Pancreas (tissue), 10 donors: ENCODE measurements at regions not wholly inside any gene's neighbourhood (a gene's known extent, or its start where the extent isn't known, plus 50 kb on each side); places are given as distances from the start of the nearest gene placed in this dataset.

Experiments
- ATAC-seq, 4 donors: fragments of 200-7000 bp; cut with Tn5 transposase; one replicate each; pipeline versions ENCODE4 v1.8.0 to v1.9.1; 2020; ENCODE audit warnings: mild to moderate bottlenecking in 4 of 4, moderate library complexity in 4 of 4
- DNase-seq, 6 donors: peaks; one replicate each; pipeline ENCODE4 v3.0.0-alpha.2; 2020
- FAIRE-seq: peaks from 2 replicates; lab custom pipeline; 2012; peaks lifted over from hg19 to GRCh38; lab: Jason Lieb, UNC
- H3K27ac ChIP-seq, 4 donors: fragments of 200-600 bp; sonication (generic); 1 replicate in 3 of 4; 2 replicates in 1 of 4; pipeline versions ENCODE4 v1.5.0 to v1.8.0; 2020
- H3K27me3 ChIP-seq, 4 donors: fragments of 200-600 bp; one replicate each; pipeline ENCODE4 v1.8.0; 2021
- H3K36me3 ChIP-seq, 3 donors: fragments of 200-600 bp; sonication (generic) in 1 of 3; one replicate each; pipeline versions ENCODE4 v1.5.0 to v1.8.0; 2020 to 2021
- H3K4me1 ChIP-seq, 3 donors: fragments of 200-600 bp; one replicate each; pipeline ENCODE4 v1.8.0; 2021
- H3K4me3 ChIP-seq, 4 donors: fragments of 200-600 bp; sonication (generic) in 2 of 4; one replicate each; pipeline versions ENCODE4 v1.5.0 to v1.8.0; 2020 to 2021
- H3K9me3 ChIP-seq, 4 donors: fragments of 200-600 bp; one replicate each; pipeline ENCODE4 v1.8.0; 2021
- CTCF ChIP-seq, 4 donors: fragments of 200-600 bp; sonication (generic) in 3 of 4; IDR thresholded peaks; one replicate each; pipeline versions ENCODE4 v1.5.0 to v1.8.0; 2021; ENCODE audit warnings: antibody characterized with exemption in 4 of 4
- WGBS, 2 donors: extraction: QIAGEN DNeasy Blood & Tissue Kit; methylation state at CpG; one replicate each; pipeline ENCODE4 v1.1.7; 2013; 5-methylcytosine and 5-hydroxymethylcytosine counted together
- intact Hi-C, 3 donors: fragments of 100-400 bp; cut with DNase I; formaldehyde crosslinking; loops; one replicate each; pipeline versions ENCODE4 v1.11.1 to v1.14.2; 2022
- donor health status: healthy with polysubstance abuse.
- donor health status: DM: no; HTN: no; CAD: no; lungs with moderate emphysema.
- donor health status: DM: no; HTN: no; CAD: no.
- donor health status: control.
- donor health status: control.
- donor health status: Bipolar disorder and iron deficiency.
- donor health status: DM: yes; HTN: yes; CAD: no.
- donor health status: DM: no; HTN: no; CAD: no.
- donor health status: DM: no; HTN: no; CAD: no.
- donor health status: DM: yes; HTN: yes; CAD: no.

DNA sequence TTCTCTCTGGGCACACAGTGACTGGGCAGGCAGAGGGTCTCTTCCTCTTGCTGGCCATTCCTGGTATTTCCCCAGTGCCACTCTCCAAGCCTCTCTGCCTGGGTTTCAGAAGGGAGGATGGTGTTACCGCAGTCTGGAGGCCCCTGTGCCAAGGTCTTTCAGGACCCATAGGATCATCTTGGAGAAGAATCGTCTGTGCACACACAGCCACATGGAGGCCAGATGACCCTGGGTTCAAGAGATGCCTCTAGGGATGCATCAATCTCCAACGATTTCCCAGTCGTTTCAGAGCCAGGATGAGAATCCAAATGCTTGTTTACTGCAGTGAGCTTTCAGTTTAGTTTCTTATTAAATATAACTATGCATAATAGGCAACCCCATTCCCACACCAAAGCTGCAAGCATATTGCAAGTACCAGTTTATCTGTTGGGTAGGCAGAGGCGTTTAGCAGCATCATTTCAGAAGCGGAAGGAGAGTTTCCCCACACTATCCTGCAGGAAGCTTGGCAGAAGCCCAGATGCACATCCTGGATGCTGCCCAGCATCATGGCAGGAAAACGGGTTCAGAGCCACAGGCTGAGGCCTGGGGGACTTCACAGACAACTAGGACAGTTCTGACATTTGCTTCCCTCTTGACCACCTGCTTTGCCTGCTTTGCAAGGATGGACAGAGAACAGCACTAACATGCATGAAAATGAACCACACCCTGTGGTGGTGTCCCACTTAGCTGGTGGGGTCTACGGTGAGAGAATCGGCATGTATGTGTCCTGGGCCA is 134.7 kb upstream of the FAM20C start:
- intact Hi-C loops: no loop called here
- Histone ChIP-seq H3K27ac (no peak overlapping the region), H3K36me3 (no peaks in the 10 kb centered on the region), H3K4me1 (no peaks in the 10 kb centered on the region), H3K4me3 (no peak overlapping the region), H3K9me3 (no peaks in the 10 kb centered on the region), H3K27me3 (no peaks in the 10 kb centered on the region)
- no peak for DNase-seq
- no peak for TF ChIP-seq CTCF (IDR thresholded peaks at IDR 0.05)
- WGBS, 2 donors: 67 to 72% methylated on average over 9 of the region's 9 CpGs
- no peak for ATAC-seq
- no peak for FAIRE-seq

DNA sequence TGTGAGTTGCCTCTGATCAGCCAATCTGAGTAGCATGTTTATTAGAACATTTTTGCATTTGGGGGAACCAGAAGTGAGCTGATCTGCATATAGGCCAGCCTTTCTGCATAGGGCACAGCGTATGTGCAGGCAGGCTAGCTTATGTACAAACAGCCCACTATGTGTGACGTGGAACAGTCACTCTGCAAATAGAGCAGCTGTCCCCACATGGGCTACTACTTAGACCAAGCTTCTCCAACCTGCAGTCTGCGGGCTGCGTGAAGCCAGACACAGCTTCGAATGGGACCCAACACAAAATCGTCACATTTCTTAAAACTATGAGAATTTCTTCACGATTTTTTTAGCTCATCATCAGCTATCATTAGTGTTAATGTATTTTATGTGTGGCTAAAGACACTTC is 134.1 kb upstream of the FAM20C start:
- H3K4me1 ChIP-seq: no peaks in the 10 kb centered on the region
- intact Hi-C loops: no loop called here
- no peak overlapping the region for H3K27ac ChIP-seq
- no peak for ATAC-seq
- DNase-seq: no peak
- no peak for TF ChIP-seq CTCF (IDR thresholded peaks at IDR 0.05)
- FAIRE-seq: no peak
- H3K27me3 ChIP-seq: no peaks in the 10 kb centered on the region
- 76 to 77% methylated on average over 7 of the region's 7 CpGs for WGBS, 2 donors
- no peak overlapping the region for H3K4me3 ChIP-seq
- no peaks in the 10 kb centered on the region for H3K9me3 ChIP-seq
- H3K36me3 ChIP-seq: no peaks in the 10 kb centered on the region

GRCh38 chr7:59079-60016 is 133.0 kb upstream of the FAM20C start:
- no peaks in the 10 kb centered on the region for H3K4me1 ChIP-seq
- H3K4me3 ChIP-seq: no peak overlapping the region
- FAIRE-seq (no peak), DNase-seq (peak in 1 of 6 donors; percentile 26), ATAC-seq (no peak)
- no peaks in the 10 kb centered on the region for H3K36me3 ChIP-seq
- TF ChIP-seq CTCF (IDR thresholded peaks at IDR 0.05): no peak
- H3K27ac ChIP-seq: no peak overlapping the region
- no peaks in the 10 kb centered on the region for H3K9me3 ChIP-seq
- 68 to 76% methylated on average over 16 of the region's 16 CpGs for WGBS, 2 donors
- H3K27me3 ChIP-seq: no peaks in the 10 kb centered on the region
- intact Hi-C loops: no loop called here

GRCh38 chr7:60017-60675 is 132.2 kb upstream of the FAM20C start:
- DNase-seq (peak in 1 of 6 donors; percentile 24), FAIRE-seq (no peak), ATAC-seq (no peak)
- Histone ChIP-seq H3K4me1 (no peaks in the 10 kb centered on the region), H3K4me3 (no peak overlapping the region), H3K36me3 (no peaks in the 10 kb centered on the region), H3K27me3 (no peaks in the 10 kb centered on the region), H3K27ac (no peak overlapping the region), H3K9me3 (no peaks in the 10 kb centered on the region)
- 76 to 78% methylated on average over 16 of the region's 16 CpGs for WGBS, 2 donors
- TF ChIP-seq CTCF (IDR thresholded peaks at IDR 0.05): no peak
- intact Hi-C loops: no loop called here
